ENCODE measurements at regions not wholly inside any gene's neighbourhood (a gene's known extent, or its start where the extent isn't known, plus 50 kb on each side); places are given as distances from the start of the nearest gene placed in this dataset.

DNA sequence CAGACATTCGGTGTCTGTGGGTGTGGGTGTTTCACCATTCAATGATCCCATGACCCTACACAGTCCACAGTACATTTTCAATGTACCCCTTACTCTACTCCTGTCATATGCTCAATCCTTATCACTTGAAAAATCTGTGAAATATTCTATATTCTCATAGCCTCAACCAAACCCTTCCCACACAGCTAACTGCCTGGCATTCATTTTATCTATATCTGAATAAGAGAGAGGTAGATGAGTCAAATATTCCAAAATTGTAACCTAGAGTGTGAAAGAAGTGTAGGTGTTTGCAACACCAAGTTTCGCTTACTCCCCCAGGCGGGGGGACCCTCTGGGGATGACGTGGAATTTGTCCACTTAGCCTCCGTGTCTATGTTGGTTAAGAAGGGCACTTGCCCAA is 354.8 kb downstream of the ETS1 start:
- H3K36me3 ChIP-seq (ENCODE audit: insufficient read depth) = no peaks in the 10 kb centered on the region
- no peak overlapping the region for H3K27ac ChIP-seq (ENCODE audit: low read depth)
- H3K4me3 ChIP-seq = no peak overlapping the region
- H3F3A ChIP-seq (replicated peaks; ENCODE audit: low read depth) = no peaks in the 10 kb centered on the region
- TF ChIP-seq STAT1 (IDR thresholded peaks at IDR 0.05; ENCODE audit: unreplicated experiment) (no peak), POLR2AphosphoS5 (IDR thresholded peaks at IDR 0.05; ENCODE audit: low read depth) (no peak), JUNB (IDR thresholded peaks at IDR 0.05; ENCODE audit: unreplicated experiment) (no peak), ZNF114 (CRISPR knock-in tag; IDR thresholded peaks at IDR 0.05) (no peak)
- TF ChIP-seq, protein P1, sequence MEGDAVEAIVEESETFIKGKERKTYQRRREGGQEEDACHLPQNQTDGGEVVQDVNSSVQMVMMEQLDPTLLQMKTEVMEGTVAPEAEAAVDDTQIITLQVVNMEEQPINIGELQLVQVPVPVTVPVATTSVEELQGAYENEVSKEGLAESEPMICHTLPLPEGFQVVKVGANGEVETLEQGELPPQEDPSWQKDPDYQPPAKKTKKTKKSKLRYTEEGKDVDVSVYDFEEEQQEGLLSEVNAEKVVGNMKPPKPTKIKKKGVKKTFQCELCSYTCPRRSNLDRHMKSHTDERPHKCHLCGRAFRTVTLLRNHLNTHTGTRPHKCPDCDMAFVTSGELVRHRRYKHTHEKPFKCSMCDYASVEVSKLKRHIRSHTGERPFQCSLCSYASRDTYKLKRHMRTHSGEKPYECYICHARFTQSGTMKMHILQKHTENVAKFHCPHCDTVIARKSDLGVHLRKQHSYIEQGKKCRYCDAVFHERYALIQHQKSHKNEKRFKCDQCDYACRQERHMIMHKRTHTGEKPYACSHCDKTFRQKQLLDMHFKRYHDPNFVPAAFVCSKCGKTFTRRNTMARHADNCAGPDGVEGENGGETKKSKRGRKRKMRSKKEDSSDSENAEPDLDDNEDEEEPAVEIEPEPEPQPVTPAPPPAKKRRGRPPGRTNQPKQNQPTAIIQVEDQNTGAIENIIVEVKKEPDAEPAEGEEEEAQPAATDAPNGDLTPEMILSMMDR (conservative IDR thresholded peaks at IDR 0.05; ENCODE audit: low read depth in 2 of 2) = no peak
- no peak overlapping the region for H2AFZ ChIP-seq
- H3K27me3 Mint-ChIP-seq (ENCODE audit: insufficient read depth, low read depth, poor library complexity) = peaks cover 2% of the 10 kb centered on the region
- H3K4me2 ChIP-seq = no peak overlapping the region
- H3K4me1 Mint-ChIP-seq = no peaks in the 10 kb centered on the region
- no peak overlapping the region for H3K4me3 Mint-ChIP-seq
- no peaks in the 10 kb centered on the region for H3K9me2 ChIP-seq (ENCODE audit: insufficient read depth)
- no peaks in the 10 kb centered on the region for H3K4me1 ChIP-seq (ENCODE audit: insufficient read depth)
- ATAC-seq = no peak
- H3K27ac Mint-ChIP-seq = no peak overlapping the region
- no peaks in the 10 kb centered on the region for H3K79me2 ChIP-seq (replicated peaks; ENCODE audit: insufficient read depth)
- no peaks in the 10 kb centered on the region for H3K27me3 ChIP-seq (ENCODE audit: insufficient read depth)
- H3K9me3 Mint-ChIP-seq = no peaks in the 10 kb centered on the region
- DNase-seq (ENCODE audit: low spot score) = no peak
- H3K36me3 Mint-ChIP-seq (ENCODE audit: low read depth) = no peaks in the 10 kb centered on the region
- no peaks in the 10 kb centered on the region for H4K20me1 ChIP-seq (replicated peaks; ENCODE audit: insufficient read depth)

DNA sequence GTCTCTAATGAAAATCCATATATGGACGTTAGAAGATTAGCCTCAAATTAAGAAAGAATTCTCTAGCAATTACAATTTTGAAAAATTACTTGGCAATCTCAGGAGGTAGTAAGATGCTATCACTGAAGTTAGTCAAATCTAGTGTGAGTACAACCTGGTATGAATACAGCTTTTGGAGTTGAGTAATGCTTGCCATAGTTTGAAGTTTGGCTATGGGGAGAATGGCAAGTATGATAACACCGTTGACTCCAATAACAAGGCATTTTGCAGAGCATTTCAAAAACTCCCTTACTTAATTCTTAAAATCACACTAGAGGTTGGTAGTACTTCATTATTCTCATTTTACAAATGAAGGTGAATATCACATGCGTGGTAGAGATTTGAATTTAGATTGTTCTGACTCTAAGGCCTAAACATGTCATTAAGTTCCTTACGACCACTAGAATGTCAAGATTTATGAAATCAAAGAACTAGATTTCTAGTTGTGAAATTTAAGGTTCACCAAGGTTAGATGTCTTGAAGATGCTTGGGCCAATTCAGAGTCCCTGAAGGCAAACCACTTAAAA is 355.4 kb downstream of the ETS1 start:
- H3K4me1 Mint-ChIP-seq = no peaks in the 10 kb centered on the region
- Histone ChIP-seq H4K20me1 (replicated peaks; ENCODE audit: insufficient read depth) (no peaks in the 10 kb centered on the region), H3K27ac (ENCODE audit: low read depth) (no peak overlapping the region), H3K27me3 (ENCODE audit: insufficient read depth) (no peaks in the 10 kb centered on the region), H3K9me2 (ENCODE audit: insufficient read depth) (no peaks in the 10 kb centered on the region), H3K4me1 (ENCODE audit: insufficient read depth) (no peaks in the 10 kb centered on the region), H3K4me2 (no peak overlapping the region), H3K79me2 (replicated peaks; ENCODE audit: insufficient read depth) (no peaks in the 10 kb centered on the region), H2AFZ (no peak overlapping the region), H3K4me3 (no peak overlapping the region), H3K36me3 (ENCODE audit: insufficient read depth) (no peaks in the 10 kb centered on the region), H3F3A (replicated peaks; ENCODE audit: low read depth) (no peaks in the 10 kb centered on the region)
- no peak overlapping the region for H3K4me3 Mint-ChIP-seq
- peaks cover 2% of the 10 kb centered on the region for H3K27me3 Mint-ChIP-seq (ENCODE audit: insufficient read depth, low read depth, poor library complexity)
- DNase-seq (ENCODE audit: low spot score) (no peak), ATAC-seq (no peak)
- no peak overlapping the region for H3K27ac Mint-ChIP-seq
- H3K36me3 Mint-ChIP-seq (ENCODE audit: low read depth) = no peaks in the 10 kb centered on the region
- H3K9me3 Mint-ChIP-seq = no peaks in the 10 kb centered on the region
- no peak for TF ChIP-seq POLR2AphosphoS5 (IDR thresholded peaks at IDR 0.05; ENCODE audit: low read depth)
- TF ChIP-seq, protein P2, sequence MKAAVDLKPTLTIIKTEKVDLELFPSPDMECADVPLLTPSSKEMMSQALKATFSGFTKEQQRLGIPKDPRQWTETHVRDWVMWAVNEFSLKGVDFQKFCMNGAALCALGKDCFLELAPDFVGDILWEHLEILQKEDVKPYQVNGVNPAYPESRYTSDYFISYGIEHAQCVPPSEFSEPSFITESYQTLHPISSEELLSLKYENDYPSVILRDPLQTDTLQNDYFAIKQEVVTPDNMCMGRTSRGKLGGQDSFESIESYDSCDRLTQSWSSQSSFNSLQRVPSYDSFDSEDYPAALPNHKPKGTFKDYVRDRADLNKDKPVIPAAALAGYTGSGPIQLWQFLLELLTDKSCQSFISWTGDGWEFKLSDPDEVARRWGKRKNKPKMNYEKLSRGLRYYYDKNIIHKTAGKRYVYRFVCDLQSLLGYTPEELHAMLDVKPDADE (IDR thresholded peaks at IDR 0.05) = no peak
- TF ChIP-seq, protein P1 (conservative IDR thresholded peaks at IDR 0.05; ENCODE audit: low read depth in 2 of 2) = no peak
- TF ChIP-seq NANOG (IDR thresholded peaks at IDR 0.05; ENCODE audit: borderline replicate concordance) = no peak
- TF ChIP-seq EZH2phosphoT487 (IDR thresholded peaks at IDR 0.05; ENCODE audit: unreplicated experiment) = no peak
- TF ChIP-seq, protein P3, sequence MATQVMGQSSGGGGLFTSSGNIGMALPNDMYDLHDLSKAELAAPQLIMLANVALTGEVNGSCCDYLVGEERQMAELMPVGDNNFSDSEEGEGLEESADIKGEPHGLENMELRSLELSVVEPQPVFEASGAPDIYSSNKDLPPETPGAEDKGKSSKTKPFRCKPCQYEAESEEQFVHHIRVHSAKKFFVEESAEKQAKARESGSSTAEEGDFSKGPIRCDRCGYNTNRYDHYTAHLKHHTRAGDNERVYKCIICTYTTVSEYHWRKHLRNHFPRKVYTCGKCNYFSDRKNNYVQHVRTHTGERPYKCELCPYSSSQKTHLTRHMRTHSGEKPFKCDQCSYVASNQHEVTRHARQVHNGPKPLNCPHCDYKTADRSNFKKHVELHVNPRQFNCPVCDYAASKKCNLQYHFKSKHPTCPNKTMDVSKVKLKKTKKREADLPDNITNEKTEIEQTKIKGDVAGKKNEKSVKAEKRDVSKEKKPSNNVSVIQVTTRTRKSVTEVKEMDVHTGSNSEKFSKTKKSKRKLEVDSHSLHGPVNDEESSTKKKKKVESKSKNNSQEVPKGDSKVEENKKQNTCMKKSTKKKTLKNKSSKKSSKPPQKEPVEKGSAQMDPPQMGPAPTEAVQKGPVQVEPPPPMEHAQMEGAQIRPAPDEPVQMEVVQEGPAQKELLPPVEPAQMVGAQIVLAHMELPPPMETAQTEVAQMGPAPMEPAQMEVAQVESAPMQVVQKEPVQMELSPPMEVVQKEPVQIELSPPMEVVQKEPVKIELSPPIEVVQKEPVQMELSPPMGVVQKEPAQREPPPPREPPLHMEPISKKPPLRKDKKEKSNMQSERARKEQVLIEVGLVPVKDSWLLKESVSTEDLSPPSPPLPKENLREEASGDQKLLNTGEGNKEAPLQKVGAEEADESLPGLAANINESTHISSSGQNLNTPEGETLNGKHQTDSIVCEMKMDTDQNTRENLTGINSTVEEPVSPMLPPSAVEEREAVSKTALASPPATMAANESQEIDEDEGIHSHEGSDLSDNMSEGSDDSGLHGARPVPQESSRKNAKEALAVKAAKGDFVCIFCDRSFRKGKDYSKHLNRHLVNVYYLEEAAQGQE (IDR thresholded peaks at IDR 0.05; ENCODE audit: unreplicated experiment) = no peak

All from GM23338 (cell line).